ENCODE measurements at regions not wholly inside any gene's neighbourhood (a gene's known extent, or its start where the extent isn't known, plus 50 kb on each side); places are given as distances from the start of the nearest gene placed in this dataset.

DNA sequence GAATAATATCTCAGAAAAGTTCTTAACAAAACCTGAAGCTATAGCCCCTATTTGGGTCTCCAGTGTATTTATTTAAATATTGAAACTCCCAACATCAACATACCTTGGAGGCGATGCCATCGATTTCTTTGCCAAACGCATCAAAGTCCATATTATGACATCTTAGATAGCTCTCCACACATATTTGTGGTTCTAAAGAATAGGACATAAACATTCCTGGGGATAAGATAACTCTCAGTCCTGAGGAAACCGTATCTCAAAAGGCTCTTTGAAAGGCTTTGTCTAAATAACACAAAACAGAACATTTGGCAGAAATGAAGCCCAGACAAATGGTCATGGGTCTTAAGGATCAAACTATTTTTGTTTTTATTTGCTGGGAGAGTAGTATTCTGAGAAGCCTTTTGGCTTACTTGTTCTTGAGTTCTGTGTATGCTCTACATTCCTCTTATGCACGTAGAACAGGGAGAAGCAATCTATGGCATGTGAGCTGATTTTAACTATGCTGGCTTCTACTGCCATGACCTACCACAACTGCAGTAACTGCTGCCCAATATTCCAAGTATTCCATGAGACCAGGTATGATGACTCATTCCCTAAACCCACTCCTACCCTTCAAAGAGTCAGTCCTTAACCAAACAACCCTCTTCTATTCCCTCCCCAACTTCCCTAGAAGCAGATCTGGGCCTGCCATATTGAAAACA lies 279.0 kb upstream of the ZFHX3 start:
- no peak for DNase-seq

DNA sequence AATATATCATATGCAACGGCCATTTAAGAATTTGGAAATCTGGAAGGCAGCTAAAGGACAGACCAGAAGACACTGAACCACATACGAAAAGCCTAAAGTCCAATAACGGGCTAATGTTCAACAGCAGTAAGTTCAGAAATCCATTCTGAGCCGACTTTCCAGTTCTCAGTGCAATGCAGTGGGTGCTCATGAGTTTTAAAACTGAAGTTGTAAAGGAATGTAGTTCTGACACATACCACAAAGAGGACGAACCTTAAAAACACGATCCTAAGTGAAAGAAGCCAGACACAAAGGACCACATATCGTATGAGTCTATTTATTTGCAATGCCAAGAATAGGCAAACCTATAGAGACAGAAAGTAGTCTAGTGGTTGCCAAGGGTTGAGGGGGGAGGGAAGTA lies 278.3 kb upstream of the ZFHX3 start:
- DNase-seq = no peak

DNA sequence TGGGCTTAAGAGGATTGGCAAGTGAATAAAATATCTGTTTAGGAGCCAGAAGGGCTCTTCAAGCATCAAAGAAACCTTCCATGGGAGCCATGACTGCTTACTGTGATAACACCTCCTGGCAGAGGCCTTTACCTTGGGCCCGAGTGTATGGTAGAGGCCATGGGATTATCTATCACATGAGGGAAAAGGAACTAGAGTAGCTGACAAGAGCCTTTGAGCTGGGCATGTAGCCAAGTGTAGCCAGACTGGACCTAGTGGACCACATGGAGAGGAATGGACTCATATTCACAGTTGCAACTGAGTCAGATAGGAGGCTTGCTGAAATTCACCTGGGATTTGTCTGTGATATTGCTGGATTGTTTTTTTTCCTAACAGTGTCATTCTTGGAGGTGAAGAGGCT lies 276.0 kb upstream of the ZFHX3 start:
- no peak for DNase-seq

DNA sequence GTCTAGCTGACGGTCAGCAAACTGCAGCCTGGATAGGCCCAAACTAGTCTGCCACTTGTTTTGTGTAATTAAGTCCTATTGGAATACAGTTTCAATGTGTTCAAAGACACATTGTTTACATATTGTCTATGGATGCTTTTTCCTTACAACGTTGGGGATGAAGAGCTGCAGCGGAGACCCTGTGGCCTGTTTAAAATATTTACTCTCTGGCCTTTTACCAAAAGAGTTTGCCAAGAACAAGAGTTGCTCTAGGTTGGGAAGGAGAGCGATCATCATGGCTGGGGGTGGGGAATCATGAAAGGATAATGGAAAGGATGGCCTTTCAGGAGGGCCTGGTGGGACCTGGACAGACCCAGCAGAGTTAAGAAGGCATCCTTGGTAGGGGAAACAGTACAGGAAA lies 274.9 kb upstream of the ZFHX3 start:
- no peak for DNase-seq

DNA sequence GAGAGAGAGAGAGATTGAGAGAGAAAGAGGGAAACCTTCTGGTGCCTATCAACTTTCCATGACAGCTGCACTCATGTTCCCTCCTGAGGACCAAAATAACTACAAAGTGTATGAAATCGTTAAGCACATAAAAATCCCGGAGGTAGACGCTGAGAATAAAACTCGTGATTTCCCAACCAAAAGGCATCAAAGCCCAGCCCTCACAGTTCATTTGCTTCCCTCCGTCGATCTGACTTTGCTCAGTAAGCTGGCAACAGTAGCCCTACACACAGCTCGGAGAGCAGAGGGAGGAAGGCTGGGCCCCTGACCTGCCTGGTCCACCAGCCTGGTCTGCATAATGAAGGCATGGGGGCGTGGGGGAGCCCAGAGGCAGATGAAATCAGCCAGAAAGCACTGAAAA lies 273.9 kb upstream of the ZFHX3 start:
- no peak for DNase-seq

DNA sequence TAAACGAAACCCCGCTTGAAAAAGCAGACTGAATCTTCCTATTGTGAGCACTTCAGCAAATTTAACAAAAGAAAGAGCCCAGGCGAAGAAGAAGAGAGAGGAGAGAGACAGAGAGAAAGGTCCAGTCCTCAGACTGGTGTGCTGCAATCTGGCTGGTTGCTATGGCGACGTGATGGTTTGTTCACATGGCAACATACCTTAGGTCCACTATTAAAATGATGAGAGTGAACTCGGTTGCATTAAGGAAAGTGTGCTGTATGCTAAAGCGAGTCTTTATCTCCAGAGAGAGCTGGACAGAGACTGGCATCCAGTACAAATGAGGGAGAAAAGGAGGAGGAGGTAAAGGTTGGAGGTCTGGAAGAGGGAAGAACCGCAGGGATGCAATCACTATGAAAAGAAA lies 271.8 kb upstream of the ZFHX3 start:
- no peak for DNase-seq

DNA sequence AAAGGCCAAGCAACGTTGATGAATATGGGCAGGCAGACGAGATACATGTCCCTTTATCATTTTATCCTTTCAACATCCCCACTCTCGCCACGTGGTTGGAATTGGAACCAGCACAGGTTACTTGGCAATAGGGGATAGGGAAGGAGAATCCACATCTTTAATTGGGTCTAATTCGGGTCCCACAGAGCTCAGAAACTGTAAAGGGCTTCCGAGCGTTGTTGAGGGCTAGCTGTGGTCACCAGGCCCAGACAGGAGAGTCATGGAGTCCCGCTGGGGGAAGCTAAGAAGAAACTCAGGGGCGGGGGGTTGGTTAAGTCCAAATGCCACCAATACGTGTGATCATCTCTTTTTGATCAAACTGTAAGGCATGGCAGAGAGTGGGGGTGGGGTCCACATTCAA lies 271.3 kb upstream of the ZFHX3 start:
- no peak for DNase-seq

DNA sequence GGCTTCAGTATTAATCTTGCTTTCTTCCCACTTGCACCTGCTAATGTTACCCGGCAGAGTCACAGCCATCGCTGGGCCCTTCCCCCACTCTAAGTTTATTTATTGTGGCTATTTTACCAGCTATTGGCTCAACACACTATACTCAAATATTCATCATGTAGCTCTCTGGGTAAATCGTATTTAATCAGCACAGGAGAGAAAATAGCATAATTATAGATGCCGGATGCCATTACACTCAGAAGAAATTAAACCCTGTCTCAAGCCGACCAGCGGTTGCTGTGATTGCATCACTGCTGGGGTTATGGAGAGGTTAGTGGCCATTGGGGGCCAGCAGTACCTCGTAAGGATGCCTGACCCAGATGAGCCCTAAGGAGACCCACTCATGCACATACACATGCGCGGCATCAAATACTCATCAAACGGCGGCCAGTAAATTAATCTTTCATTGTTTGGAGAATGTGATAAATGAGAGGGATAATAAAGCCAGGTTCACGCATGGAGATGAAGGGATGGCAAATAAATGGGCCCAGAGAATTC lies 269.5 kb upstream of the ZFHX3 start:
- no peak for DNase-seq

DNA sequence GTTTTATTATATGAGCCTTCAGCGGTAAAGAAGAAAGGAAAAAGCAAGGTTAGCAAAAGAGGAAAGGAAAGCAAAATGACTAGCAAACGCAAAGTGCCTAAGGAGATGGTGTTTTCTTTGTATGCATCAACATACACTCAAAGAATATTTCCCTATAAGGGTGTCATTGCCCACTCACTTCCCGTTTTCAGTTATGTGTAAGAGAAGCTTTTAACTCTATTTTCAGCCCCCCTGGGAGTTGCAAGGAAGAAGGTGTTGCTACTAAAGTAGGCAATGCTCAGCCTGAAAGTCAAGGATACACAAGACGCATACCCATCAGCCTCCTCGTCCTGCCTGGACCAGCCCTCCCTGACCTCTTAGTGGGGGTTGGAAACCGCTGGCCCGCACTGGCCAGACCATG lies 267.7 kb upstream of the ZFHX3 start:
- no peak for DNase-seq

DNA sequence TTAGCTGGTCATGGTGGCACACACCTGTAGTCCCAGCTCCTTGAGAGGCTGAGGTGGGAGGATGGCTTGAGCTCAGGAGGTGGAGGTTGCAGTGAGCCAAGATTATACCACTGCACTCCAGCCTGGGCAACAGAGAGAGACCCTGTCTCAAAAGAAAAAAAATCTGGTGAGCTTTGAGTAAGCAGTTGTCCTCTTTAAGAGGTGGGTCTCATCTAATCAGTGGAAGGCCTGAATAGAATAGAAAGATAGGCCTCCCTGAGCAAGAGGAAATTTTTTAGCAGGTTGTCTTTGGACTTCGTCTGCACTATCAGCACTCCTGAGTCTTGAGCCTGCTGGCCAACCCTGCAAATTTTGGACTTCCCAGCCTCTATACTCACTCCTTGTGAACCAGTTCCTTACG lies 266.0 kb upstream of the ZFHX3 start:
- no peak for DNase-seq

DNA sequence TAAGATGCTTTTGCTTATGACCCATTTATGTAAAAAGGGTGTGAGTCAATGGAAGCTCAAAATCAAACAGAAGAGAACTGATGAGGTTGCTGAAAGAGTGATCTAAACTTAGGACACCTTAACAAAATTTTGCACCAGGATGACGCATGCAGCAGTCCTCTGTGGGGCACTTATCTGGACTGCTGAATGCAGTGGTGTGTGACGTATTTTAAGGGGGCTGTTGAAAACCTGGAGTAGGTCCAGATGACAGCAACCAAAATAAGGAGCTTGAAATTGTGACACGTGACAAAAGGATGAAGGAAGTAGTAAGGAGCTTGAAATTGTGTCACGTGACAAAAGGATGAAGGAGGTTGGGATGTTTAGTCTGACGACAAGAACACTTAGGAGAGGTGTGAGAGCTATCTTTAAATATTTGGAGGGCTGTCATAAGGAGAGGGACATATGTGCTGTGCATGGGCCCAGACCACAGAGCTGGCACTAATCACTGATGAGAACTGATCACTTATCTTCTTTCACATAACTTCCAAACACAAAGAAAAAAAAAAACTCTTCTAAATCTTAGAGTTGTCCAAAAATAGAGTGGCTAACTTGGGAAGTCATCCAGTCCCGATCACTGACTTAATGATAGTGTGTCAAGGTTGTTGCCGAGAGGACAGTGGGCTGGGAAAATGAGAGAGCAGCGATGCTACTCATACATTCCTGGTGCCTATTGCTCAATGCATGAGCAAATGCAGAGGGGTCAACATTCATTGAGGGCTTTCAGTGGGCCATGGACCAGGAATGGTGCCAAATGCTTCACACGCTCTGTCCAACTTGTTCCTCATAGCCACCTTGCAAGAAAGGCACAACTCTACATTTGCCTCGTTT lies 264.2 kb upstream of the ZFHX3 start:
- DNase-seq = no peak

DNA sequence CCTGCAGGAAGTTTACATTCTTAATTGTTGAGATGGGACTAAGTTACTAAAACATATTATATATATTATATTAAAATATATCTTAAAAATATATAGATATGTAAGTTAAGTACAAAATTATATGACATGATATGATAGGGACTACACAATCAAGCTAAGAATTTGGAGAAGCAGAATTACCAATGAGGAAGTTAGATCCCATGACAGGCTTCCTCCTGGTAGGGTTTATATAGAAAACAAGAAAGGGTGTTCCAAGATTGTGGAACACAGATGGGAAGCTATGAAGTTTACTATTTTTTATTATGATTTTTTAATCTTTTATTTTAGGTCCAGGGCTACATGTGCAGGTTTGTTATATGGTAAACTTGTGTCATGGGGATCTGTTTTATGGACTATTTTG lies 260.8 kb upstream of the ZFHX3 start:
- no peak for DNase-seq

DNA sequence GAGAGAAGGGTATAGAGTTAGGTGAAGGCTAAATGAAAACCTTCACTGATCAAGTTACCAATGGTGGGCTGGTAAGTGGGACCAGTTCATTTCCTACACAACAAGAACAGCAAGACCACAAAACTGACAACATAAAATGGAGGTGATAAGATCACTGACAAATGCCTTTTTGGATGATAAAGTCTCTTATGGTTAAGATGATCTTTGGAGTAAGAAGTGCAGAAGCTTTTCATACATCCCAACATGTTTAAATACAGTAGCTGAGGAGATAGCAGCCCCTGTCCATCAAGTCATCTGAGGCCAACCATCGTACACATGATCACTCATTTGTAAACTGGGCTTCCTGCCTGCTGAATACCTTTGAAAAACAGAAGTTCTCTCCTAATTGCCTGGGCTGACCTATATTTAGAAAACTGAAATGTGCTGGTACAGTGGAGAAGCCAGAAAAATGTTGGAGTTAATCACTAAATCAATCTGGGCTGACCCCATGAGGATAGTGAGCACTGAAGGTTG lies 259.0 kb upstream of the ZFHX3 start:
- DNase-seq = no peak

DNA sequence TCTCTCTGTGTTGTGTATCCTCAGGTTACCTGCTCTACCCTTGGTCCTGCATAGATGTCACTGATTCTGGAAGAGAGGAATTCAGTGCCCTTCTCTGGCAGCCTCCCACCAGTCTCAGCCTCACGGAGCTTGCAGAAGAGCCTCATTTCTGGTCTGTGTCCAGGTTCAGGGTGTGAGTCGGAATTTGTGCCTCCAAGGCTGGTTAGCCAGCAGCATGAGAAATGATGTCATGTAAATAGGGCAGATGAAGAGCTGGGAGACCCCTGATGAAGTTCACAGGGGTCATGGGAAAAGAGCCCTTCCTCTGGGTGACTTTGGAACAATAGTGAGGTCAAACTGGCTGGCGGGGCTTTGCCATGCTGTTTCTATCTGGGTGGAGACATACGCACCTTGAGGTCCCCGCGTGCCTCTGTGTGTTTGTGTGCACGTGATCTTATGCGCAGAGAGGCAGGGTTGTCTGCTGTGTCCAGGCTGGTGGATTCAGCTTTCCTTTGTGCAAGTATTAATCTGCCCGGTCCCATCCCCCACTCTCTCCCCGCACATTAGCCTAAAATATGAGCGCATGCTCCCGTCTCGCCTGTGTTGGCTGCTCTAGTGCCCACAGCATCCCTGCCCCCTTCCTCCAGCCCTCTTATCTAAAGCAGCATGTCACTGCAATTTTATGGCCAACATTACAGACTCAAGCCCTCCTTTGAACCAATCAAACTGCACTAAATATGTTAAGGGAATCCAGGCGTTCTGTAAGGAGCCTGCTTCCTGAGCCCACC lies 256.3 kb upstream of the ZFHX3 start:
- DNase-seq = no peak

DNA sequence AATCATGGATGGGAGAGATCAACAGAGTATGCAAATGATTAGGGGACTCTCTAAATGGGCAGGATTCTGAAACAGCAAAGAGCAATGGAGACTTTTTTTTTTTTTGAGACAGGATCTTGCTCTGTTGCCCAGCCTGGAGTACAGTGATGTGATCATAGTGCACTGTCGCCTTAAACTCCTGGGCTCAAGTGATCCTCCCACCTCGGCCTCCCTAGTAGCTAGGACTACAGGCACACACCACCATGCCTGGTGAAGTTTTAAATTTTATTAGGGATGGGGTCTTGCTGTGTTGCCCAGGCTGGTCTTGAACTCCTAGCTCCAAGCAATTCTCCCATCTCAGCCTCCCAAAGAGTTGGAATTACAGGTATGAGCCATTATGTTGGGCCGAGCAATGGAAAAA lies 255.0 kb upstream of the ZFHX3 start:
- no peak for DNase-seq

DNA sequence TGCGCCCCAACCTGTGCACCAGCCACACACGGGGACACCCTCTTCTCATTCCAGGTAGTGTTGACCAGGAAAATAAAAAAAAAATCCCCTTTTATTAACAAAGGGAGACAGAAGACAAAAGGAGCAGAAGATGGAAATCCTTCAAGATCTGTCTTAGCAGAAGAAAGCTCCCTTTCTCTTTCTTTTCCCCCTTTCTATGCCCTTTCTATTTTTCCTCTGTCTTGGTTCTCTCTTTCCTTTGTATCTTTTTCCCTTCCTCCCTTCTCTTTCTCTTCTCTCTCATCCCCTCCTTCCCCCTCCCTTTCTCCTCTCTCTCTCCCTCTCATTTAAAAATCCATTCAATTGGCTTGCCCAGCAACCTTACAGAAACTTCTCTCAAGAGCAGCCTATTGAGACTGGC lies 254.1 kb upstream of the ZFHX3 start:
- DNase-seq = no peak

DNA sequence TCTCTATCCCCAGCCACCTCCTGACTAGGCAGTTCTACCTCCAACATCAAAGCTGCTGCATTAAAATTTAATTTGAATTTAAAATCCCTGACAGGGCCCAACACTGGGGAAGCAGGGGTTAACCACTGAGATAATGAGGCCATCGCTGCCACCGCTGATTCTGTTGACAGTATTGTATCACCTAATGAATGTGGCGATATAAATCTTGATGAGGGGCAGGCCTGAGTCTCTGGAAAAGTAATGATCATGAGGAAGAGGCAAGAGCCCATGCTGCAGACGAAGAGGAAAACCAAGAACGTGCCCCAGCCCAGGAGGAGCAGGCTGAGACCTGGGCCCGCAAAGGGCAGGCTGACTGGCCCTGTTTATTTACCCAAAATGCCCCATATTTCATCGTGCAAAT lies 251.4 kb upstream of the ZFHX3 start:
- DNase-seq = no peak

DNA sequence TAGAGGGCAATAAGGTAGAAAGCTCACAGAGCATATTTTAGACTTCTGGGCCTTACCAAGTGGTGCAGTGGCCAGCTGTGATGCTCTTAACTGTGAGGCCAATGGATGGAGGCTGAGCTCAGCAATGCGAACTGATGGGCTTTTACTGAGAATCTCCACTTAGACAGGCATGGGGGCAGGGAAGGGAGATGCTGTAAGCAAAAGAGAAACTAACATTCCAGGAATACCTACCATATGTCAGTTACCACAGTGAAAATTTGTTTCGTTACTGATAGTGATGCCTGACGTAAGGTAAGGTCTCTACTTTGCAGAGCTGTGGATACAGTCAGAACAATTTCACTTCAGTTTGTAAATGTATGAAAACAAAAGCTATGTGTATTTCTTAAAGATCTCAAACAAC lies 250.6 kb upstream of the ZFHX3 start:
- no peak for DNase-seq

DNA sequence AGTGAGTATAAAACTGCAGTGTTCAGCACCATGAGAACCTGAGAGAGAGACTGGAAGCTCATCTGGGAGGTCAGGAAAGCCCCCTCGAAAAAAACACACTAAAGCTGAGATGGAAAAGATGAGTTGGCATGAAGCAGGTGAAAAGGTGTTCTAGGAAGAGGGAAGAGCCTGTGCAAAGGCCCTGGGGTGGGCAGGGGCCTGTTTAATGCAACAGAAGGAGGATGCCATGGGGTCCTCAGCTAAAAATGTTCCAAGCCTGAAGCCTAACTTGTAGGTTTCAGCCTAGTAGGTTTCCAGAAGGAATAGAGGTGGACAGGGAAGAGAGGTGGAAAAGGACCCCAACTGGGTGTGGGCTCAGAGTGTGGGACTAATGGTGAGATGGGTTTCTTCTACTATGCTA lies 242.3 kb upstream of the ZFHX3 start:
- DNase-seq = no peak

DNA sequence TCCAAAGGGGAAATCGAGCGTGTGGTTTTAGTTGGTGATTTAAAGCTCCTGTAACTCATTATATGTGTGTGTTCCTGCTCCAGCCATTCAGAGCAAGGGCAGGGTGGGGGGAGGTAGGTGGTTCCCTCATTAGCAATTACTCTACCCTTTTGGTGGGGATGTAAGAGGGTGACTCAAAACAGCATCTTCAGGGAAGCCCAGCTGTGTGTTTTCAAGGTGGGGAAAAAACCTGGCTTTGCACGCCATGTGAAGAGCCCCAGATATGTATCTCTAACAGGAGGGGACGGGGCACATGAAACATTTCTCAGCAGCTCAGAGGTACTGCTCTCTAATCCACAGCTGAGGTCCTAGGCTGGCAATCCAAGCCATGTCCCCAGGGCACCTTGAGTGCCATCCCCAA lies 241.3 kb upstream of the ZFHX3 start:
- no peak for DNase-seq

DNA sequence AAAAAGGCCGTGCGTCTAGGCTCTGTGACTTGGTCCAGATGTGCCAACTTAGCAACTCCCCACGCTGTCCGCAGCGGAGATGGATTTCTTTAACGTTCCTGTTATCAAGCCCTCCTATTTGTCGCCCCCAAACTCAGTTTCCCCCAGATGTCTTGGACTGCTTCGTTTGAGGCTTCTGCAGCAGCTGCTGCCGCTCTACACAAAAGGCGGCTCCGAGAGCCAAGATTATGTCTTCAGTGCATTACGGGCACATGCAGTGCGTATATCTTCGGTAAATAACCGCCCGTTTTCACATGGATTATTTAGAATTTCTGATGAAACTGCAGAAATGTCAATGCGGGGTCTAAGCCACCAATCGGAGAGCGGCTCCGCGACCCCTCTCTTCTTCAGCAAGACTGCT lies 240.6 kb upstream of the ZFHX3 start:
- DNase-seq = no peak

DNA sequence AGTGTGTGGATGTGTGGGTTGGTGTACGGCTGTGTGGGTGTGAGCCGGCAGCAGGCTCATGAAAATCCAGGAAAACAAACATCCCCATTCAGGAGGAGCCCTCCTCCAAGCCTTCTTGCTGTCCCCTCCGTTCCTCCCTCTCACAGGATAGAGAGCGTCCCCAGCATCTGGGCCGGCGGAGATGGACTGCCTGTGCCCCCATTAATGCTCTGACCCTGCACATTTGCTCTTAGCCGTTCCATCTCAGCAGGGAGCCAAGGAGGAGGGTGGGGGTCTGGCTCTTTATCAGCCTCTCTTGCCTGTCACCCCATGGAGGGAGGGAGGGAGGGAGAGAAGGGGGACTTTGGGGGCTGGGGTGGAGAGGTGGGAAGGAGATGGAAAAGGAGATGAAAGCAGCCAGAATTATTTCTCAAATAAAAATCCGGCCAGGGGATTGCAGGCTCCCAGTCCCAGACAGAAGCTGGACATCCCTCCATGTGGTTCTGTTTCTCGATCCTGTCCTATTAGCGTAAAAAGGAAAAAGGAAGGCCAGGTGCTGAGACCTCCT lies 240.0 kb upstream of the ZFHX3 start:
- DNase-seq = no peak
